Upper lobe of left lung (tissue), 4 donors: ENCODE measurements at regions not wholly inside any gene's neighbourhood (a gene's known extent, or its start where the extent isn't known, plus 50 kb on each side); places are given as distances from the start of the nearest gene placed in this dataset.

Experiments used
- EP300 ChIP-seq, 4 donors: sonication (generic); formaldehyde crosslinking; IDR thresholded peaks; one replicate each; pipeline ENCODE4 v1.5.1; 2017; ENCODE audit warnings: antibody characterized with exemption in 4 of 4, control low read depth in 2 of 4
- POLR2A ChIP-seq, 4 donors: fragments of 450-650 bp; IDR thresholded peaks; one replicate each; pipeline ENCODE4 v1.5.1; 2016 to 2017; ENCODE audit warnings: antibody characterized with exemption in 4 of 4, mild to moderate bottlenecking in 2 of 4
- TF ChIP-seq, protein P1 (sequence below), 6 experiments: fragments of 450-650 bp in 4 of 6; fragments of 200-600 bp in 2 of 6; sonication (generic) in 2 of 6; IDR thresholded peaks; one replicate each; pipeline ENCODE4 v1.5.1; 2016 to 2019; ENCODE audit warnings: antibody characterized with exemption in 6 of 6

DNA sequence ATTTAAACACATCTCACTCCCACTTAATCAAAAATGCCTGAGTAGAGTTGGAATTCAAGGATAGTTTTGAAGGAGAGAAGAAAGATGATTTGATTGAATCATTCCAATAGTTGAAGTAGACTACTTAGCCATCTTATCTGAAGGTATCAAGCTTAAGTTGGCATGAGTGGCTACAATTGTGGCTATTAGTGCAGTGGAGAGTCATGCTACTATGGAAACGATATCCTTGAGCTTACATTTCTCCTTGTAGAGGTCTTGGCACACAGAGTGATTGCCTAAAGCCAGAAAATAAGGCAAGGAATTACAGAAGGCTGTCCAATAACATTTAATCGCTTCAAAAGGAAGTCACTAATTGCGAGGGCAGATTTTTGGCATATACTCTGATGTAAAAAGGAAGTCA, 1022.7 kb downstream of the IGSF11 start:
- no peak for TF ChIP-seq EP300 (IDR thresholded peaks at IDR 0.05)
- TF ChIP-seq, protein P1, sequence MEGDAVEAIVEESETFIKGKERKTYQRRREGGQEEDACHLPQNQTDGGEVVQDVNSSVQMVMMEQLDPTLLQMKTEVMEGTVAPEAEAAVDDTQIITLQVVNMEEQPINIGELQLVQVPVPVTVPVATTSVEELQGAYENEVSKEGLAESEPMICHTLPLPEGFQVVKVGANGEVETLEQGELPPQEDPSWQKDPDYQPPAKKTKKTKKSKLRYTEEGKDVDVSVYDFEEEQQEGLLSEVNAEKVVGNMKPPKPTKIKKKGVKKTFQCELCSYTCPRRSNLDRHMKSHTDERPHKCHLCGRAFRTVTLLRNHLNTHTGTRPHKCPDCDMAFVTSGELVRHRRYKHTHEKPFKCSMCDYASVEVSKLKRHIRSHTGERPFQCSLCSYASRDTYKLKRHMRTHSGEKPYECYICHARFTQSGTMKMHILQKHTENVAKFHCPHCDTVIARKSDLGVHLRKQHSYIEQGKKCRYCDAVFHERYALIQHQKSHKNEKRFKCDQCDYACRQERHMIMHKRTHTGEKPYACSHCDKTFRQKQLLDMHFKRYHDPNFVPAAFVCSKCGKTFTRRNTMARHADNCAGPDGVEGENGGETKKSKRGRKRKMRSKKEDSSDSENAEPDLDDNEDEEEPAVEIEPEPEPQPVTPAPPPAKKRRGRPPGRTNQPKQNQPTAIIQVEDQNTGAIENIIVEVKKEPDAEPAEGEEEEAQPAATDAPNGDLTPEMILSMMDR (IDR thresholded peaks at IDR 0.05) = no peak
- no peak for TF ChIP-seq POLR2A (IDR thresholded peaks at IDR 0.05)
